K562 (cell line): ENCODE measurements at regions not wholly inside any gene's neighbourhood (a gene's known extent, or its start where the extent isn't known, plus 50 kb on each side); places are given as distances from the start of the nearest gene placed in this dataset.

Experiments used
- C11orf30 ChIP-seq: fragments of 450-650 bp; IDR thresholded peaks from 2 replicates; pipeline ENCODE4 v1.6.1; 2016; ENCODE audit warnings: low read depth, mild to moderate bottlenecking
- NCOR1 ChIP-seq: fragments of 450-650 bp; IDR thresholded peaks from 2 replicates; pipeline ENCODE4 v1.6.1; 2016; ENCODE audit warnings: mild to moderate bottlenecking, moderate library complexity
- TF ChIP-seq, protein P1 (sequence below): fragments of 450-650 bp; formaldehyde crosslinking; IDR thresholded peaks from 2 replicates; pipeline ENCODE4 v1.4.0; 2020; ENCODE audit warnings: mild to moderate bottlenecking, moderate library complexity
- TF ChIP-seq, protein P2 (sequence below): fragments of 450-650 bp; IDR thresholded peaks from 2 replicates; pipeline ENCODE4 v1.6.1; 2014; ENCODE audit warnings: low read depth, mild to moderate bottlenecking, moderate library complexity, borderline replicate concordance
- TF ChIP-seq, protein P3 (sequence below): fragments of 200-800 bp; sonication (Bioruptor generic); IDR thresholded peaks from 2 replicates; pipeline ENCODE4 v1.6.1; 2016; ENCODE audit warnings: missing genetic modification characterization, missing compliant biosample characterization

DNA sequence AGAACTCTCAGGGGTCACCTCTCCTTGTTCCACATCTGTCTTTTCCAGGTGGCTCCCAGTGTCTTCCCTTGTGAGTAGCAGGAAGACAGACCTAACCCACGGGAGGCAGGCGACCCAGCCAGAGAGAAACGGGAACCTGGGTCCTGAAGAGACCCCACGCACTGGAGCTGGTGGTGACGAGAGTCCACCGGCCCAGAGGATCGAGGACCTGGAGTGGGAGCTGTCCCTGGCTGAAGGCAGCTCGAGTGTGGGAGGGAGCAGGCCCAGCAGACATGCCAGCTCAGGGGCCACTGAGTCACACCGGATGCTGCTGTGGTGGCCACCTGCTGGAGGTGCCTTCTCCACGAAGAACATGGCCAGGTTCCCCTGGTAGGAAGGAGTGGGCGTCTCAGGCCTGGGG lies 66.5 kb upstream of the ATP12A start (continued):
- TF ChIP-seq, protein P1, sequence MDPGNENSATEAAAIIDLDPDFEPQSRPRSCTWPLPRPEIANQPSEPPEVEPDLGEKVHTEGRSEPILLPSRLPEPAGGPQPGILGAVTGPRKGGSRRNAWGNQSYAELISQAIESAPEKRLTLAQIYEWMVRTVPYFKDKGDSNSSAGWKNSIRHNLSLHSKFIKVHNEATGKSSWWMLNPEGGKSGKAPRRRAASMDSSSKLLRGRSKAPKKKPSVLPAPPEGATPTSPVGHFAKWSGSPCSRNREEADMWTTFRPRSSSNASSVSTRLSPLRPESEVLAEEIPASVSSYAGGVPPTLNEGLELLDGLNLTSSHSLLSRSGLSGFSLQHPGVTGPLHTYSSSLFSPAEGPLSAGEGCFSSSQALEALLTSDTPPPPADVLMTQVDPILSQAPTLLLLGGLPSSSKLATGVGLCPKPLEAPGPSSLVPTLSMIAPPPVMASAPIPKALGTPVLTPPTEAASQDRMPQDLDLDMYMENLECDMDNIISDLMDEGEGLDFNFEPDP, result no peak
- TF ChIP-seq NCOR1 (no peak), C11orf30 (no peak)
- TF ChIP-seq, protein P2, sequence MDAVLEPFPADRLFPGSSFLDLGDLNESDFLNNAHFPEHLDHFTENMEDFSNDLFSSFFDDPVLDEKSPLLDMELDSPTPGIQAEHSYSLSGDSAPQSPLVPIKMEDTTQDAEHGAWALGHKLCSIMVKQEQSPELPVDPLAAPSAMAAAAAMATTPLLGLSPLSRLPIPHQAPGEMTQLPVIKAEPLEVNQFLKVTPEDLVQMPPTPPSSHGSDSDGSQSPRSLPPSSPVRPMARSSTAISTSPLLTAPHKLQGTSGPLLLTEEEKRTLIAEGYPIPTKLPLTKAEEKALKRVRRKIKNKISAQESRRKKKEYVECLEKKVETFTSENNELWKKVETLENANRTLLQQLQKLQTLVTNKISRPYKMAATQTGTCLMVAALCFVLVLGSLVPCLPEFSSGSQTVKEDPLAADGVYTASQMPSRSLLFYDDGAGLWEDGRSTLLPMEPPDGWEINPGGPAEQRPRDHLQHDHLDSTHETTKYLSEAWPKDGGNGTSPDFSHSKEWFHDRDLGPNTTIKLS, result no peak
- TF ChIP-seq, protein P3, sequence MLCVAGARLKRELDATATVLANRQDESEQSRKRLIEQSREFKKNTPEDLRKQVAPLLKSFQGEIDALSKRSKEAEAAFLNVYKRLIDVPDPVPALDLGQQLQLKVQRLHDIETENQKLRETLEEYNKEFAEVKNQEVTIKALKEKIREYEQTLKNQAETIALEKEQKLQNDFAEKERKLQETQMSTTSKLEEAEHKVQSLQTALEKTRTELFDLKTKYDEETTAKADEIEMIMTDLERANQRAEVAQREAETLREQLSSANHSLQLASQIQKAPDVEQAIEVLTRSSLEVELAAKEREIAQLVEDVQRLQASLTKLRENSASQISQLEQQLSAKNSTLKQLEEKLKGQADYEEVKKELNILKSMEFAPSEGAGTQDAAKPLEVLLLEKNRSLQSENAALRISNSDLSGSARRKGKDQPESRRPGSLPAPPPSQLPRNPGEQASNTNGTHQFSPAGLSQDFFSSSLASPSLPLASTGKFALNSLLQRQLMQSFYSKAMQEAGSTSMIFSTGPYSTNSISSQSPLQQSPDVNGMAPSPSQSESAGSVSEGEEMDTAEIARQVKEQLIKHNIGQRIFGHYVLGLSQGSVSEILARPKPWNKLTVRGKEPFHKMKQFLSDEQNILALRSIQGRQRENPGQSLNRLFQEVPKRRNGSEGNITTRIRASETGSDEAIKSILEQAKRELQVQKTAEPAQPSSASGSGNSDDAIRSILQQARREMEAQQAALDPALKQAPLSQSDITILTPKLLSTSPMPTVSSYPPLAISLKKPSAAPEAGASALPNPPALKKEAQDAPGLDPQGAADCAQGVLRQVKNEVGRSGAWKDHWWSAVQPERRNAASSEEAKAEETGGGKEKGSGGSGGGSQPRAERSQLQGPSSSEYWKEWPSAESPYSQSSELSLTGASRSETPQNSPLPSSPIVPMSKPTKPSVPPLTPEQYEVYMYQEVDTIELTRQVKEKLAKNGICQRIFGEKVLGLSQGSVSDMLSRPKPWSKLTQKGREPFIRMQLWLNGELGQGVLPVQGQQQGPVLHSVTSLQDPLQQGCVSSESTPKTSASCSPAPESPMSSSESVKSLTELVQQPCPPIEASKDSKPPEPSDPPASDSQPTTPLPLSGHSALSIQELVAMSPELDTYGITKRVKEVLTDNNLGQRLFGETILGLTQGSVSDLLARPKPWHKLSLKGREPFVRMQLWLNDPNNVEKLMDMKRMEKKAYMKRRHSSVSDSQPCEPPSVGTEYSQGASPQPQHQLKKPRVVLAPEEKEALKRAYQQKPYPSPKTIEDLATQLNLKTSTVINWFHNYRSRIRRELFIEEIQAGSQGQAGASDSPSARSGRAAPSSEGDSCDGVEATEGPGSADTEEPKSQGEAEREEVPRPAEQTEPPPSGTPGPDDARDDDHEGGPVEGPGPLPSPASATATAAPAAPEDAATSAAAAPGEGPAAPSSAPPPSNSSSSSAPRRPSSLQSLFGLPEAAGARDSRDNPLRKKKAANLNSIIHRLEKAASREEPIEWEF (CRISPR knock-in tag), result no peak
